ENCODE measurements at regions not wholly inside any gene's neighbourhood (a gene's known extent, or its start where the extent isn't known, plus 50 kb on each side); places are given as distances from the start of the nearest gene placed in this dataset.

- no peak for TF ChIP-seq CTCF (IDR thresholded peaks at IDR 0.05; ENCODE audit: insufficient read depth, low read length, poor library complexity, severe bottlenecking)
- no peak for TF ChIP-seq EZH2phosphoT487 (conservative IDR thresholded peaks at IDR 0.05; ENCODE audit: low read length)
These were observed 121.8 kb downstream of the TBXT start for GRCh38 chr6:166045860-166046200.

All from SU-DHL-6 (cell line).